Transverse colon (tissue), 3 donors: ENCODE measurements at regions not wholly inside any gene's neighbourhood (a gene's known extent, or its start where the extent isn't known, plus 50 kb on each side); places are given as distances from the start of the nearest gene placed in this dataset.

Experiments used
- CTCF ChIP-seq, 5 experiments: fragments of 200-600 bp in 3 of 5; fragments of 450-650 bp in 2 of 5; sonication (generic) in 3 of 5; IDR thresholded peaks; 1 replicate in 2 of 5; 2 replicates in 3 of 5; pipeline ENCODE4 v1.5.1; 2016 to 2017; ENCODE audit warnings: antibody characterized with exemption in 5 of 5, inconsistent platforms in 3 of 5, mild to moderate bottlenecking in 2 of 5, moderate library complexity in 1 of 5
- EP300 ChIP-seq: sonication (generic); formaldehyde crosslinking; IDR thresholded peaks from one replicate; pipeline ENCODE4 v1.6.1; 2017; ENCODE audit warnings: antibody characterized with exemption, low read depth

GRCh38 chr14:53389202-53389601, 236.1 kb upstream of the DDHD1 start:
- TF ChIP-seq EP300 = no peak
- TF ChIP-seq CTCF (IDR thresholded peaks at IDR 0.05) = no peak
